K562 (cell line): ENCODE measurements at regions not wholly inside any gene's neighbourhood (a gene's known extent, or its start where the extent isn't known, plus 50 kb on each side); places are given as distances from the start of the nearest gene placed in this dataset.

ENCODE experiments used
- BDP1 ChIP-seq: IDR thresholded peaks from 3 replicates; pipeline ENCODE4 v1.6.1; 2011; ENCODE audit not compliant: insufficient read length, insufficient read depth
- EHMT2 ChIP-seq: fragments of 450-650 bp; IDR thresholded peaks from 2 replicates; pipeline ENCODE4 v1.6.1; 2018; ENCODE audit warnings: antibody characterized with exemption
- HNRNPL ChIP-seq: fragments of 200-400 bp; formaldehyde crosslinking; IDR thresholded peaks from 2 replicates; pipeline ENCODE4 v1.6.1; 2017; ENCODE audit warnings: low read depth, mild to moderate bottlenecking, low read length
- IRF9 ChIP-seq: fragments of 450-650 bp; IDR thresholded peaks from 2 replicates; pipeline ENCODE4 v1.6.1; 2016; ENCODE audit warnings: missing biosample characterization, missing genetic modification characterization
- KAT8 ChIP-seq: fragments of 450-650 bp; IDR thresholded peaks from 2 replicates; pipeline ENCODE4 v1.6.1; 2016; ENCODE audit warnings: low read depth, mild to moderate bottlenecking
- RHOXF2B ChIP-seq: fragments of 250-450 bp; sonication (Bioruptor Pico); conservative IDR thresholded peaks from 2 replicates; pipeline ENCODE4 v1.5.1; 2021
- SIX5 ChIP-seq, 2 experiments: IDR thresholded peaks; 2 replicates each; pipeline ENCODE4 v1.6.1; 2011; ENCODE audit warnings: low read length in 2 of 2, borderline replicate concordance in 1 of 2, low read depth in 1 of 2, mild to moderate bottlenecking in 1 of 2, moderate library complexity in 1 of 2; ENCODE audit not compliant: insufficient read depth in 1 of 2
- TCF3 ChIP-seq: sonication (generic); formaldehyde crosslinking; IDR thresholded peaks from 2 replicates; pipeline ENCODE4 v1.4.0; 2020; ENCODE audit warnings: mild to moderate bottlenecking, missing genetic modification reagents
- ZC3H11A ChIP-seq: IDR thresholded peaks from 2 replicates; pipeline ENCODE4 v1.6.1; 2012; ENCODE audit warnings: low read depth, low read length, improper control_type of control experiment
- TF ChIP-seq, protein P1 (sequence below): fragments of 200-600 bp; sonication (generic); IDR thresholded peaks from one replicate; pipeline ENCODE4 v1.6.1; 2012; ENCODE audit warnings: mild to moderate bottlenecking, low read depth, low read length, inconsistent platforms
- TF ChIP-seq, protein P2 (sequence below): fragments of 250-450 bp; sonication (Bioruptor Pico); IDR thresholded peaks from 2 replicates; pipeline ENCODE4 v1.8.0; 2022; ENCODE audit warnings: inconsistent platforms, mild to moderate bottlenecking, moderate library complexity, borderline replicate concordance
- TF ChIP-seq, protein P3 (sequence below): fragments of 250-450 bp; sonication (Bioruptor Pico); IDR thresholded peaks from 2 replicates; pipeline ENCODE4 v1.4.0; 2020; ENCODE audit warnings: borderline replicate concordance

GRCh38 chr6:27809939-27810767, 102.0 kb downstream of the OR2B2 start (continued):
- TF ChIP-seq, protein P1, sequence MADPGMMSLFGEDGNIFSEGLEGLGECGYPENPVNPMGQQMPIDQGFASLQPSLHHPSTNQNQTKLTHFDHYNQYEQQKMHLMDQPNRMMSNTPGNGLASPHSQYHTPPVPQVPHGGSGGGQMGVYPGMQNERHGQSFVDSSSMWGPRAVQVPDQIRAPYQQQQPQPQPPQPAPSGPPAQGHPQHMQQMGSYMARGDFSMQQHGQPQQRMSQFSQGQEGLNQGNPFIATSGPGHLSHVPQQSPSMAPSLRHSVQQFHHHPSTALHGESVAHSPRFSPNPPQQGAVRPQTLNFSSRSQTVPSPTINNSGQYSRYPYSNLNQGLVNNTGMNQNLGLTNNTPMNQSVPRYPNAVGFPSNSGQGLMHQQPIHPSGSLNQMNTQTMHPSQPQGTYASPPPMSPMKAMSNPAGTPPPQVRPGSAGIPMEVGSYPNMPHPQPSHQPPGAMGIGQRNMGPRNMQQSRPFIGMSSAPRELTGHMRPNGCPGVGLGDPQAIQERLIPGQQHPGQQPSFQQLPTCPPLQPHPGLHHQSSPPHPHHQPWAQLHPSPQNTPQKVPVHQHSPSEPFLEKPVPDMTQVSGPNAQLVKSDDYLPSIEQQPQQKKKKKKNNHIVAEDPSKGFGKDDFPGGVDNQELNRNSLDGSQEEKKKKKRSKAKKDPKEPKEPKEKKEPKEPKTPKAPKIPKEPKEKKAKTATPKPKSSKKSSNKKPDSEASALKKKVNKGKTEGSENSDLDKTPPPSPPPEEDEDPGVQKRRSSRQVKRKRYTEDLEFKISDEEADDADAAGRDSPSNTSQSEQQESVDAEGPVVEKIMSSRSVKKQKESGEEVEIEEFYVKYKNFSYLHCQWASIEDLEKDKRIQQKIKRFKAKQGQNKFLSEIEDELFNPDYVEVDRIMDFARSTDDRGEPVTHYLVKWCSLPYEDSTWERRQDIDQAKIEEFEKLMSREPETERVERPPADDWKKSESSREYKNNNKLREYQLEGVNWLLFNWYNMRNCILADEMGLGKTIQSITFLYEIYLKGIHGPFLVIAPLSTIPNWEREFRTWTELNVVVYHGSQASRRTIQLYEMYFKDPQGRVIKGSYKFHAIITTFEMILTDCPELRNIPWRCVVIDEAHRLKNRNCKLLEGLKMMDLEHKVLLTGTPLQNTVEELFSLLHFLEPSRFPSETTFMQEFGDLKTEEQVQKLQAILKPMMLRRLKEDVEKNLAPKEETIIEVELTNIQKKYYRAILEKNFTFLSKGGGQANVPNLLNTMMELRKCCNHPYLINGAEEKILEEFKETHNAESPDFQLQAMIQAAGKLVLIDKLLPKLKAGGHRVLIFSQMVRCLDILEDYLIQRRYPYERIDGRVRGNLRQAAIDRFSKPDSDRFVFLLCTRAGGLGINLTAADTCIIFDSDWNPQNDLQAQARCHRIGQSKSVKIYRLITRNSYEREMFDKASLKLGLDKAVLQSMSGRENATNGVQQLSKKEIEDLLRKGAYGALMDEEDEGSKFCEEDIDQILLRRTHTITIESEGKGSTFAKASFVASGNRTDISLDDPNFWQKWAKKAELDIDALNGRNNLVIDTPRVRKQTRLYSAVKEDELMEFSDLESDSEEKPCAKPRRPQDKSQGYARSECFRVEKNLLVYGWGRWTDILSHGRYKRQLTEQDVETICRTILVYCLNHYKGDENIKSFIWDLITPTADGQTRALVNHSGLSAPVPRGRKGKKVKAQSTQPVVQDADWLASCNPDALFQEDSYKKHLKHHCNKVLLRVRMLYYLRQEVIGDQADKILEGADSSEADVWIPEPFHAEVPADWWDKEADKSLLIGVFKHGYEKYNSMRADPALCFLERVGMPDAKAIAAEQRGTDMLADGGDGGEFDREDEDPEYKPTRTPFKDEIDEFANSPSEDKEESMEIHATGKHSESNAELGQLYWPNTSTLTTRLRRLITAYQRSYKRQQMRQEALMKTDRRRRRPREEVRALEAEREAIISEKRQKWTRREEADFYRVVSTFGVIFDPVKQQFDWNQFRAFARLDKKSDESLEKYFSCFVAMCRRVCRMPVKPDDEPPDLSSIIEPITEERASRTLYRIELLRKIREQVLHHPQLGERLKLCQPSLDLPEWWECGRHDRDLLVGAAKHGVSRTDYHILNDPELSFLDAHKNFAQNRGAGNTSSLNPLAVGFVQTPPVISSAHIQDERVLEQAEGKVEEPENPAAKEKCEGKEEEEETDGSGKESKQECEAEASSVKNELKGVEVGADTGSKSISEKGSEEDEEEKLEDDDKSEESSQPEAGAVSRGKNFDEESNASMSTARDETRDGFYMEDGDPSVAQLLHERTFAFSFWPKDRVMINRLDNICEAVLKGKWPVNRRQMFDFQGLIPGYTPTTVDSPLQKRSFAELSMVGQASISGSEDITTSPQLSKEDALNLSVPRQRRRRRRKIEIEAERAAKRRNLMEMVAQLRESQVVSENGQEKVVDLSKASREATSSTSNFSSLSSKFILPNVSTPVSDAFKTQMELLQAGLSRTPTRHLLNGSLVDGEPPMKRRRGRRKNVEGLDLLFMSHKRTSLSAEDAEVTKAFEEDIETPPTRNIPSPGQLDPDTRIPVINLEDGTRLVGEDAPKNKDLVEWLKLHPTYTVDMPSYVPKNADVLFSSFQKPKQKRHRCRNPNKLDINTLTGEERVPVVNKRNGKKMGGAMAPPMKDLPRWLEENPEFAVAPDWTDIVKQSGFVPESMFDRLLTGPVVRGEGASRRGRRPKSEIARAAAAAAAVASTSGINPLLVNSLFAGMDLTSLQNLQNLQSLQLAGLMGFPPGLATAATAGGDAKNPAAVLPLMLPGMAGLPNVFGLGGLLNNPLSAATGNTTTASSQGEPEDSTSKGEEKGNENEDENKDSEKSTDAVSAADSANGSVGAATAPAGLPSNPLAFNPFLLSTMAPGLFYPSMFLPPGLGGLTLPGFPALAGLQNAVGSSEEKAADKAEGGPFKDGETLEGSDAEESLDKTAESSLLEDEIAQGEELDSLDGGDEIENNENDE = no peak
- TF ChIP-seq BDP1 (no peak), ZC3H11A (no peak), HNRNPL (peak; percentile 78), RHOXF2B (CRISPR knock-in tag) (0 out of 2 replicates have a peak, but pooled peaks have one; percentile 78), KAT8 (no peak), IRF9 (tag) (no peak), SIX5 (IDR thresholded peaks at IDR 0.05; ENCODE audit: borderline replicate concordance in 1 of 2, insufficient read depth in 1 of 2, low read depth in 1 of 2, low read length in 2 of 2) (no peak), EHMT2 (no peak), TCF3 (CRISPR knock-in tag) (peak; percentile 36; the same call in 1 of the 2 replicates)
- TF ChIP-seq, protein P2, sequence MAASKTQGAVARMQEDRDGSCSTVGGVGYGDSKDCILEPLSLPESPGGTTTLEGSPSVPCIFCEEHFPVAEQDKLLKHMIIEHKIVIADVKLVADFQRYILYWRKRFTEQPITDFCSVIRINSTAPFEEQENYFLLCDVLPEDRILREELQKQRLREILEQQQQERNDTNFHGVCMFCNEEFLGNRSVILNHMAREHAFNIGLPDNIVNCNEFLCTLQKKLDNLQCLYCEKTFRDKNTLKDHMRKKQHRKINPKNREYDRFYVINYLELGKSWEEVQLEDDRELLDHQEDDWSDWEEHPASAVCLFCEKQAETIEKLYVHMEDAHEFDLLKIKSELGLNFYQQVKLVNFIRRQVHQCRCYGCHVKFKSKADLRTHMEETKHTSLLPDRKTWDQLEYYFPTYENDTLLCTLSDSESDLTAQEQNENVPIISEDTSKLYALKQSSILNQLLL (CRISPR knock-in tag) = no peak
- TF ChIP-seq, protein P3, sequence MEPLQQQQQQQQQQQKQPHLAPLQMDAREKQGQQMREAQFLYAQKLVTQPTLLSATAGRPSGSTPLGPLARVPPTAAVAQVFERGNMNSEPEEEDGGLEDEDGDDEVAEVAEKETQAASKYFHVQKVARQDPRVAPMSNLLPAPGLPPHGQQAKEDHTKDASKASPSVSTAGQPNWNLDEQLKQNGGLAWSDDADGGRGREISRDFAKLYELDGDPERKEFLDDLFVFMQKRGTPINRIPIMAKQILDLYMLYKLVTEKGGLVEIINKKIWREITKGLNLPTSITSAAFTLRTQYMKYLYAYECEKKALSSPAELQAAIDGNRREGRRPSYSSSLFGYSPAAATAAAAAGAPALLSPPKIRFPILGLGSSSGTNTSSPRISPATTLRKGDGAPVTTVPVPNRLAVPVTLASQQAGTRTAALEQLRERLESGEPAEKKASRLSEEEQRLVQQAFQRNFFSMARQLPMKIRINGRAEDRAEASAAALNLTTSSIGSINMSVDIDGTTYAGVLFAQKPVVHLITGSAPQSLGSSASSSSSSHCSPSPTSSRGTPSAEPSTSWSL (CRISPR knock-in tag) = no peak
